Esophagus muscularis mucosa (tissue), 4 donors: ENCODE measurements at regions not wholly inside any gene's neighbourhood (a gene's known extent, or its start where the extent isn't known, plus 50 kb on each side); places are given as distances from the start of the nearest gene placed in this dataset.

Source experiments
- CTCF ChIP-seq, 3 experiments: fragments of 200-600 bp in 2 of 3; fragments of 450-650 bp in 1 of 3; sonication (generic) in 2 of 3; IDR thresholded peaks; one replicate each; pipeline ENCODE4 v1.5.1; 2017 to 2019; ENCODE audit warnings: antibody characterized with exemption in 3 of 3, mild to moderate bottlenecking in 2 of 3, moderate library complexity in 1 of 3
- EP300 ChIP-seq: sonication (generic); formaldehyde crosslinking; IDR thresholded peaks from one replicate; pipeline ENCODE4 v1.6.1; 2017; ENCODE audit warnings: antibody characterized with exemption
- POLR2A ChIP-seq: fragments of 450-650 bp; IDR thresholded peaks from one replicate; pipeline ENCODE4 v1.6.1; 2017; ENCODE audit warnings: antibody characterized with exemption, moderate library complexity, mild to moderate bottlenecking, low read depth

GRCh38 chr12:24415934-24416333 lies 466.5 kb upstream of the SOX5 start:
- no peak for TF ChIP-seq POLR2A
- no peak for TF ChIP-seq CTCF (IDR thresholded peaks at IDR 0.05)
- TF ChIP-seq EP300, result no peak
